HUES6 (cell line): ENCODE measurements at regions not wholly inside any gene's neighbourhood (a gene's known extent, or its start where the extent isn't known, plus 50 kb on each side); places are given as distances from the start of the nearest gene placed in this dataset.

Experiments used
- H3K27ac ChIP-seq: 2 replicates; pipeline ENCODE4 v1.7.0; 2013; ENCODE audit warnings: low read depth, mild to moderate bottlenecking, low read length, inconsistent platforms
- H3K27me3 ChIP-seq: 2 replicates; pipeline ENCODE4 v1.6.1; 2013; ENCODE audit warnings: low read length; ENCODE audit not compliant: control insufficient read depth, insufficient read depth
- H3K36me3 ChIP-seq: 2 replicates; pipeline ENCODE4 v1.6.1; 2013; ENCODE audit warnings: low read length; ENCODE audit not compliant: control insufficient read depth, insufficient read depth
- H3K4me1 ChIP-seq: 2 replicates; pipeline ENCODE4 v1.6.1; 2013; ENCODE audit warnings: low read length; ENCODE audit not compliant: control insufficient read depth, insufficient read depth
- H3K4me3 ChIP-seq: 2 replicates; pipeline ENCODE4 v1.5.1; 2013; ENCODE audit warnings: low read depth, low read length
- H3K9ac ChIP-seq: one replicate; pipeline ENCODE4 v1.6.1; 2013; ENCODE audit warnings: mild to moderate bottlenecking, low read length
- H3K9me3 ChIP-seq: 2 replicates; pipeline ENCODE4 v1.6.1; 2013; ENCODE audit warnings: low read depth, low read length; ENCODE audit not compliant: control insufficient read depth, insufficient read depth

DNA sequence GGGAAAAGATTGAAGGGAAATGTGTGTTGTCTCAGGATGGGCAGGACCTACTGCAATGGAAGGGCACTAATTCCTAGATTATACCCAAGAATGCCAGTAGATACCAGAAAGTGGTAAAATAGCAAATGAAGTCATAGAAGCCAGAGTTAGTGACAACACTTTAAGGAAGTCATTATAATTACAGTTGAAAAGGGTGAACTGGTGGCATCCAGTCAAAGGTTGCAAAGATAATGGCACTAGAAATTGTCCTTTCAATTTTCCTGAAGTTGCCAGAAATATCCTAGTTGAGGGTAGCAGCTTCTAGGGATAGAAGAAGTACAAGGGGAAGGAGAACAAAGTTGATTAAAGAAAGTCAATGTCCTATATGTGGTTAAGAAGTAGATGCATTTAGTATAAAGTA is 68.8 kb upstream of the GLS start:
- no peaks in the 10 kb centered on the region for H3K4me1 ChIP-seq

DNA sequence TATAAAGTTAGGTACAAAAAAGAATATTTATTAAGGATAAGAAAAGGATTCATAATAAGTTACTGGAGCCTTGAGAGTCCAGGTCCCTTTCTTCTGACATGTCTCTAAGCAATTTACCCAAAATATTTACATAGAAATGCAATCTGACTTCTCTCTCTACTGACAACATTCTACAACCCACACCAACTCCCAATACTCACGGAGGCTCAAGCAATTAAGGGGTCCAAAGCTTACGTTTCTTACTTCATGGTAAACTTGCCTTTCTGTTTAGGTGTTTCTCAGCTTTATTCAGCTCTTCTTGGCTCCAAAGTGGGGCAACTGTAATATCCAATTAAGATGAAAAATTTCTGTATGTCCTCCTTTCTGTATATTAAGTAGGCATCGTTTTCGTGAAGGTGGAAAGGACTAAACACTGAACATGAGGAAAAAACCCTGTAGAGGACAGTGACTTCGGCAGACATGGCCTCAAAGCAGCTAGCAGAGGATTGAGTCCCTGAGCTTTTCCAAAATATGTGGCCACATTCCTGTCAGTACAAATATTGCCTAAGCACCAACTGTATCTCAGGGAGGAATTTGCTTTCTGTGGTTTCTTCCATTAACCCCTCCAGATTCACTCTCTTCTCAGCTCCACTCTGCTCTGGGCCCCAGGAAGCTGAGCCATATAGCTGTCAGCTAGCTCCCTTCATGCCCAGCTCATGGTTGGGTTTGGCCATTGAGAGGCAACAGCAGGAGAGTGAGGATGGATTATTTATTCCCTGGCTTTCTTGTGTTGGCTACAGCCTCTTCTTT is 67.9 kb upstream of the GLS start:
- Histone ChIP-seq H3K4me3 (no peak overlapping the region), H3K4me1 (no peaks in the 10 kb centered on the region), H3K9me3 (peaks cover 5% of the 10 kb centered on the region; the same call in 1 of the 2 replicates), H3K36me3 (no peaks in the 10 kb centered on the region), H3K27ac (no peak overlapping the region), H3K27me3 (no peaks in the 10 kb centered on the region), H3K9ac (no peak overlapping the region)

More for the DNA sequence above, 68.8 kb upstream of the GLS start:
- H3K27ac ChIP-seq, result no peak overlapping the region
- no peaks in the 10 kb centered on the region for H3K36me3 ChIP-seq
- H3K9ac ChIP-seq, result no peak overlapping the region
- H3K27me3 ChIP-seq, result no peaks in the 10 kb centered on the region
- no peak overlapping the region for H3K4me3 ChIP-seq
- H3K9me3 ChIP-seq, result no peaks in the 10 kb centered on the region

DNA sequence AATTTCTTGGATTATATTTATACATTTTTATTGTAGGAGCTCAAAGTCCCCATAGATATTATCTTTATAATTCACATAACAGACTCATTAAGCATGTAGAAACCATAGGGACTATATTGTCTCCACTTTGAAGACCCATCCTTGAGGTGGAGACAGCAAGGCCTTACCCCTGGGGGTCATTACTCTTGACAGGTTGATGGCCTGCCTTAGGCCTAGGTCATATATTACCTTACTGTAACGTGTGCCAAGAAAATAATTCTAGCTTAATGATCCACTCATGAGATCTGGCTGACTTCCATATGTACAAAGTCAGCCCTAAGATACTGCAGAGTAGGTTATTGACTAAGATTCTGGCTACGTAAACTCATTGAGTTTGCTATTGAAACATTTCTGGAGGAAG is 65.4 kb upstream of the GLS start:
- no peaks in the 10 kb centered on the region for H3K27me3 ChIP-seq
- no peak overlapping the region for H3K27ac ChIP-seq
- H3K36me3 ChIP-seq, result no peaks in the 10 kb centered on the region
- no peaks in the 10 kb centered on the region for H3K4me1 ChIP-seq
- H3K9me3 ChIP-seq, result peaks cover 5% of the 10 kb centered on the region; the same call in 1 of the 2 replicates
- no peak overlapping the region for H3K9ac ChIP-seq
- H3K4me3 ChIP-seq, result no peak overlapping the region

DNA sequence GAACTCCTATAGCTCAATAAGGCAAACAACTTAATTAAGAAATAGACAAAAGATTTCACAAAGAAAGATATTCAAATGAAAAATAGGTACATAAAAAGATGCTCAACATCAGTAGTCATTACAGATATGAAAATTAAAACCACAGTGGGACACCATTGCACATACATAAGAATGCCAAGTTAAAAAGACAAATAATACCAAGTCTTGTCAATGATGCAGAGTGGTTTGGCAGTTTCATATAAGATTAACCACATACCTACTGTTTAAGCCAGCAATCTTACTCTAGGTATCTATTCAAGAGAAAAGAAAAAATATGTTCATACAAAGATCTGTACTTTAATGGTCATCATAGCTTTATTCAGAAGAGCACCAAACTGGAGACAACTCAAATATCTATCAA is 63.5 kb upstream of the GLS start:
- H3K4me1 ChIP-seq, result no peaks in the 10 kb centered on the region
- H3K9ac ChIP-seq, result no peak overlapping the region
- no peak overlapping the region for H3K27ac ChIP-seq
- H3K36me3 ChIP-seq, result no peaks in the 10 kb centered on the region
- H3K27me3 ChIP-seq, result no peaks in the 10 kb centered on the region
- H3K9me3 ChIP-seq, result peaks cover 5% of the 10 kb centered on the region; the same call in 1 of the 2 replicates
- H3K4me3 ChIP-seq, result no peak overlapping the region

DNA sequence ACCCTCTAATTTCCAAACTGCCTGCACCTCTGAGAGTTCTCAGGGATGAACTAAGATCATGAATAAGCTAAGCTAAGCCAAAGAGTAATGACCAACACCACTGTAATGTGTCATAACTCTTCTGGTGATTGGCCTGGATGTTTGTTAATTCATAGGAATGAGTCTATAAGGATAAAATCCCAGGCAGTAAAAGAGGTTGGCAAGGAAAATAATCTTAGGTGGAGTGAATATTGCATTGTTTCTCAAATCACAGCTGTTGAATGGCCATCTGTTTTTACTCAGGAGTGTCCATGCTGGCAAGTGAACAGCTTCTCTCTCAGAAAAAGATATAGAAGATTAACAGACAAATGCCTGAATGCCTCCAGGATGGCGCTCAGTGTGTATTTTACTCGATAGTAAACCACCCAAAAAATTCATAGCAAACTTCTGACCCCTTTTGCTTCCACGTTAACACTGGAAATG is 60.8 kb upstream of the GLS start:
- Histone ChIP-seq H3K36me3 (no peaks in the 10 kb centered on the region), H3K9ac (no peak overlapping the region), H3K4me1 (no peaks in the 10 kb centered on the region), H3K9me3 (peaks cover 5% of the 10 kb centered on the region; the same call in 1 of the 2 replicates), H3K4me3 (no peak overlapping the region), H3K27me3 (no peaks in the 10 kb centered on the region), H3K27ac (no peak overlapping the region)

DNA sequence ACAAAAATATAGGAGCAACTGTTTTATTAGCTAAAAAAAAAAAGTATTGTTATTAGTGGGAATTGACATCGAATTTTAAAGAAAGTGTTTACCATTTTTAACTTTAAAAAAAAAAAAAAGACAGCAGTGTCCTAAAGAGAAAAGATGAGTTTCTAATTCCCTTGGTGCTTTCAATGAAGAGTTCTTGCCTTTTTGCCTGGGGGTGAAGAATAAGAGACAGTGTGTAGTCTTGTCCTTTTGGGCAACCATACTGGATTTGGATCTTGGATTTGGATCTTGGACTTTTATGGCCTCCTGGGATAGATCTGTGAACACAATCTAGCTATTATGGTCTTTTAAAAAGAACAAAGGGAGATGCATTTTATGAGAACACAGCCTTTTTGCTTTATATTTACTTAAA is 60.2 kb upstream of the GLS start:
- no peaks in the 10 kb centered on the region for H3K36me3 ChIP-seq
- H3K9ac ChIP-seq, result no peak overlapping the region
- H3K27ac ChIP-seq, result no peak overlapping the region
- H3K4me3 ChIP-seq, result no peak overlapping the region
- H3K27me3 ChIP-seq, result no peaks in the 10 kb centered on the region
- peaks cover 5% of the 10 kb centered on the region; the same call in 1 of the 2 replicates for H3K9me3 ChIP-seq
- no peaks in the 10 kb centered on the region for H3K4me1 ChIP-seq

DNA sequence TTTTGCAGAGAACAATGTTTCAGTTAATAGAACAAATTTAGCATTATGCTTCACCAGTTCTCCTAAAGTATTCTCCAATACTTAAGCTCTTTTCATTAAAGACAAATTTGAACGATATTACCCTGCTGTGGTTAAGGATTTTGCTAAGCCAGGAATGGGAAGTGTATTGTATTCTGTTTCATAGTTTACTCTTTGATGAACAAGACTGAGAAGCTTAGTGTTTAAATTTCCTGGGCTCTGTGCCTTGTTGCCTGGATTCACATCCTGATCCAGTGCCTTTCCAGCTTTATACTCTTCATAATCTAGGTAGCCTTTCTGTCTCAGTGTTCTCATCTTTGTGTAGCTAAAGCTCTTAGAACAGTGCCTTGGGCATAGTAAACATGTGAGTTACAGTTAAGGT is 58.6 kb upstream of the GLS start:
- Histone ChIP-seq H3K36me3 (no peaks in the 10 kb centered on the region), H3K4me3 (no peak overlapping the region), H3K4me1 (no peaks in the 10 kb centered on the region), H3K27ac (no peak overlapping the region), H3K9me3 (peaks cover 4% of the 10 kb centered on the region; the same call in 1 of the 2 replicates), H3K9ac (no peak overlapping the region), H3K27me3 (no peaks in the 10 kb centered on the region)

DNA sequence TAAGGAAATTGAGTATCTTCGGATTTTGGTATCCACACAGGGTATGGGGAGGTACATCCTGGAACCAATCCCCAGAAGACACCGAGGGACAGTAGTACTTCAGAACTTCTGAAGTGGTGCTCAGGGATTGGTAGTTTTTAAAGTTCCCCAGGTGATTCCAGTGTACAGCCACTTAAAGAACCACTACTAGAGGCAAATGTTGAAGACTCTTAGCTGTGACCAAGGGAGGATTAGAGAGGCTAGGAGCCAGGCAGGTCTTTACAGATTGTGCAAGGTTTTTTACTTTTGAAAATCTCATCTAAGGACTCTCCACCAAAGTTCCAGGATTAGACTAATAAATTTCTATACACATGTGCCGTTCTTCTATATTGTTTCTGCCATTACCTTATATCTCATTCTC is 52.9 kb upstream of the GLS start:
- Histone ChIP-seq H3K4me3 (no peak overlapping the region), H3K27me3 (no peaks in the 10 kb centered on the region), H3K9ac (no peak overlapping the region), H3K4me1 (no peaks in the 10 kb centered on the region), H3K36me3 (no peaks in the 10 kb centered on the region), H3K9me3 (no peaks in the 10 kb centered on the region), H3K27ac (no peak overlapping the region)

DNA sequence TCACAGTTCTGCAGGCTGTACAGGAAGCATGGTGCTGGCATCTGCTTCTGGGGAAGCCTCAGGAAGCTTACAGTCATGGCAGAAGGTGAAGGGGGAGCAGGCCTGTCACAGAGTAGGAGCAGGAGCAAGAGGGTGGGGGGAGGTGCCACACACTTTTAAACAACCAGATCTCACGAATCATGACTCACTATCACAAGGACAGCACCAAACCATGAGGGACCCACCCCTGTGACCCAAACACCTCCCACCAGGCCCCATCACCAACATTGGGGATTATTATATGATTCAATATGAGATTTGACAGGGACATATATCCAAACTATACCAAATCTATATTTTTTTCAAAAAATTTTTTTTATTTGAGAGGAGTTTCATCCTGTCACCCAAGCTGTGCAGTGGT is 51.0 kb upstream of the GLS start:
- H3K27ac ChIP-seq, result no peak overlapping the region
- no peaks in the 10 kb centered on the region for H3K4me1 ChIP-seq
- no peaks in the 10 kb centered on the region for H3K9me3 ChIP-seq
- no peak overlapping the region for H3K4me3 ChIP-seq
- no peak overlapping the region for H3K9ac ChIP-seq
- H3K27me3 ChIP-seq, result no peaks in the 10 kb centered on the region
- no peaks in the 10 kb centered on the region for H3K36me3 ChIP-seq
